ENCODE measurements at regions not wholly inside any gene's neighbourhood (a gene's known extent, or its start where the extent isn't known, plus 50 kb on each side); places are given as distances from the start of the nearest gene placed in this dataset.

- Histone ChIP-seq H3K4ac (ENCODE audit: low read depth, low read length) (no peak overlapping the region), H3K27ac (ENCODE audit: insufficient read length, low read depth, low read length) (no peak overlapping the region), H3K14ac (ENCODE audit: insufficient read depth, low read length) (no peak overlapping the region), H4K8ac (replicated peaks; ENCODE audit: insufficient read length, low read depth, low read length) (no peak overlapping the region), H3K18ac (ENCODE audit: insufficient read length, low read depth, low read length) (no peak overlapping the region), H3K23ac (ENCODE audit: insufficient read length, low read depth, low read length) (no peak overlapping the region), H3K56ac (ENCODE audit: insufficient read length, low read depth, low read length) (no peak overlapping the region), H3K4me1 (ENCODE audit: insufficient read depth, low read length) (no peaks in the 10 kb centered on the region), H2BK15ac (ENCODE audit: low read depth, low read length) (no peak overlapping the region), H4K20me1 (ENCODE audit: control insufficient read depth, insufficient read depth, insufficient read length) (no peaks in the 10 kb centered on the region), H2BK20ac (ENCODE audit: low read depth, low read length, poor library complexity, severe bottlenecking) (no peak overlapping the region), H3K9me3 (ENCODE audit: control insufficient read depth, low read depth, low read length) (no peaks in the 10 kb centered on the region), H4K5ac (ENCODE audit: insufficient read length, low read depth, low read length) (no peak overlapping the region), H2BK120ac (ENCODE audit: low read depth, low read length, poor library complexity, severe bottlenecking) (no peak overlapping the region), H2AK5ac (ENCODE audit: insufficient read length, low read length) (no peak overlapping the region), H4K91ac (ENCODE audit: insufficient read length, low read depth, low read length) (no peak overlapping the region), H3K79me1 (ENCODE audit: insufficient read depth, low read depth, low read length, poor library complexity, severe bottlenecking) (no peaks in the 10 kb centered on the region), H3K4me2 (ENCODE audit: insufficient read depth, insufficient read length, low read length) (no peak overlapping the region), H3K79me2 (ENCODE audit: insufficient read depth, low read length) (no peaks in the 10 kb centered on the region), H2AFZ (ENCODE audit: low read length) (no peak overlapping the region), H3T11ph (ENCODE audit: low read length) (no peak overlapping the region), H2BK5ac (ENCODE audit: insufficient read length, low read length) (no peak overlapping the region), H3K23me2 (ENCODE audit: insufficient read length, low read depth, low read length, poor library complexity, severe bottlenecking) (no peaks in the 10 kb centered on the region), H3K27me3 (ENCODE audit: insufficient read depth, low read length) (no peaks in the 10 kb centered on the region), H3K9ac (ENCODE audit: extremely low read depth, insufficient read length, low read length) (no peak overlapping the region), H2BK12ac (ENCODE audit: insufficient read length, low read depth, low read length) (no peak overlapping the region)
- Mint-ChIP-seq H3K27ac (no peak overlapping the region), H3K9me3 (no peaks in the 10 kb centered on the region), H3K4me1 (no peaks in the 10 kb centered on the region), H3K27me3 (ENCODE audit: low read depth) (peaks cover 3% of the 10 kb centered on the region; the same call in 1 of the 2 replicates), H3K4me3 (no peak overlapping the region), H3K36me3 (ENCODE audit: insufficient read depth in 1 of 3, low read depth in 3 of 3) (no peaks in the 10 kb centered on the region)
- no peak for DNase-seq
- TF ChIP-seq CTCF (conservative IDR thresholded peaks at IDR 0.05), result no peak
- no CpG with 5 or more reads among the region's 2 CpGs for WGBS (ENCODE audit: extremely low coverage, insufficient read length, low lambda C conversion rate)
These were observed 635.1 kb upstream of the ZNF385D start for GRCh38 chr3:22386107-22386506.
